B cell (primary cell): ENCODE measurements at regions not wholly inside any gene's neighbourhood (a gene's known extent, or its start where the extent isn't known, plus 50 kb on each side); places are given as distances from the start of the nearest gene placed in this dataset.

Experiments used
- ATAC-seq: fragments of 200-7000 bp; cut with Tn5 transposase; one replicate; pipeline ENCODE4 v1.10.0; 2021; ENCODE audit warnings: low read depth, mild to moderate bottlenecking, moderate number of reproducible peaks, moderate library complexity
- CTCF ChIA-PET: fragments of 350-600 bp; sonication (Branson Sonifier 250); formaldehyde crosslinking; loops from one replicate; lab custom pipeline; 2021; ENCODE audit warnings: antibody characterized with exemption, inconsistent platforms; lab: Charles Lee
- POLR2A ChIA-PET: fragments of 350-600 bp; sonication (Branson Sonifier 250); formaldehyde crosslinking; loops from one replicate; lab custom pipeline; 2021; ENCODE audit warnings: antibody characterized with exemption; lab: Charles Lee
- DNase-seq: peaks from one replicate; pipeline ENCODE4 v3.0.0; 2013
- H2AFZ ChIP-seq: 2 replicates; pipeline ENCODE4 v1.6.1; 2012; ENCODE audit warnings: mild to moderate bottlenecking, low read depth, low read length; ENCODE audit not compliant: insufficient read depth, poor library complexity, severe bottlenecking
- H3K27ac ChIP-seq, 2 donors: 1 replicate in 1 of 2; 2 replicates in 1 of 2; pipeline ENCODE4 v1.5.1; 2012 to 2013; ENCODE audit warnings: low read length in 2 of 2, mild to moderate bottlenecking in 2 of 2, moderate library complexity in 1 of 2
- H3K27me3 ChIP-seq, 4 experiments: fragments of 200-600 bp in 1 of 4; sonication (generic) in 1 of 4; replicated peaks in 1 of 4; 1 replicate in 2 of 4; 2 replicates in 2 of 4; pipeline versions ENCODE4 v1.6.1 to v1.7.0; 2013 to 2016; ENCODE audit warnings: low read length in 3 of 4, mild to moderate bottlenecking in 2 of 4, mixed read lengths in 1 of 4, moderate library complexity in 1 of 4; ENCODE audit not compliant: insufficient read depth in 4 of 4, control insufficient read depth in 3 of 4; ENCODE audit errors: control extremely low read depth in 1 of 4
- H3K36me3 ChIP-seq, 2 experiments: replicated peaks in 1 of 2; 1 replicate in 1 of 2; 2 replicates in 1 of 2; pipeline versions ENCODE4 v1.6.1 to v1.7.1; 2013; ENCODE audit warnings: low read length in 1 of 2; ENCODE audit not compliant: insufficient read depth in 2 of 2, control insufficient read depth in 1 of 2; ENCODE audit errors: control extremely low read depth in 1 of 2, extremely low read depth in 1 of 2
- H3K4me1 ChIP-seq, 2 donors: fragments of 200-600 bp in 1 of 2; sonication (generic) in 1 of 2; 1 replicate in 1 of 2; 2 replicates in 1 of 2; pipeline versions ENCODE4 v1.5.1 to v1.6.1; 2013 to 2017; ENCODE audit warnings: low read length in 2 of 2; ENCODE audit not compliant: control insufficient read depth in 2 of 2, insufficient read depth in 2 of 2
- H3K4me2 ChIP-seq: replicated peaks from 2 replicates; pipeline ENCODE3; 2012; ENCODE audit warnings: mild to moderate bottlenecking, low read depth, low read length; ENCODE audit not compliant: poor library complexity, severe bottlenecking
- H3K4me3 ChIP-seq, 5 experiments: fragments of 200-600 bp in 1 of 5; sonication (generic) in 1 of 5; 1 replicate in 3 of 5; 2 replicates in 2 of 5; pipeline versions ENCODE4 v1.5.1 to v1.7.0; 2011 to 2016; ENCODE audit warnings: low read length in 4 of 5, mild to moderate bottlenecking in 4 of 5, low read depth in 2 of 5, control low read depth in 1 of 5, moderate library complexity in 1 of 5; ENCODE audit not compliant: insufficient read depth in 1 of 5; ENCODE audit errors: control extremely low read depth in 1 of 5, extremely low read depth in 1 of 5
- H3K79me2 ChIP-seq: fragments of 200-600 bp; sonication (generic); one replicate; pipeline ENCODE4 v1.6.0; 2016; ENCODE audit warnings: low read length; ENCODE audit not compliant: control insufficient read depth, insufficient read depth
- H3K9ac ChIP-seq: fragments of 200-600 bp; sonication (generic); 2 replicates; pipeline ENCODE4 v1.6.1; 2017; ENCODE audit warnings: mild to moderate bottlenecking, low read length, moderate library complexity
- H3K9me3 ChIP-seq, 3 donors: one replicate each; pipeline versions ENCODE4 v1.6.1 to v1.7.1; 2013; ENCODE audit warnings: low read length in 2 of 3; ENCODE audit not compliant: control insufficient read depth in 2 of 3, insufficient read depth in 1 of 3; ENCODE audit errors: control extremely low read depth in 1 of 3
- H4K20me1 ChIP-seq: 2 replicates; pipeline ENCODE4 v1.6.0; 2012; ENCODE audit warnings: mild to moderate bottlenecking, low read length; ENCODE audit not compliant: insufficient read depth, control insufficient read depth, poor library complexity, severe bottlenecking
- H3K27ac Mint-ChIP-seq: one replicate; pipeline ENCODE4 v1.8.0; 2021; ENCODE audit warnings: mixed read lengths
- H3K27me3 Mint-ChIP-seq: one replicate; pipeline ENCODE4 v1.8.0; 2021; ENCODE audit warnings: mixed read lengths
- H3K4me1 Mint-ChIP-seq: one replicate; pipeline ENCODE4 v1.8.0; 2021; ENCODE audit warnings: mixed read lengths
- H3K4me3 Mint-ChIP-seq: one replicate; pipeline ENCODE4 v1.8.0; 2021; ENCODE audit warnings: mixed read lengths
- H3K9me3 Mint-ChIP-seq: one replicate; pipeline ENCODE4 v1.8.0; 2022; ENCODE audit warnings: mixed read lengths; ENCODE audit not compliant: insufficient read depth
- EZH2 ChIP-seq: IDR thresholded peaks from 2 replicates; pipeline ENCODE4 v1.6.1; 2012; ENCODE audit warnings: borderline replicate concordance, low read depth, mild to moderate bottlenecking, moderate library complexity, low read length; ENCODE audit not compliant: insufficient read depth, poor library complexity, severe bottlenecking
- WGBS: methylation state at CpG from one replicate; pipeline ENCODE4 v1.1.5; 2013; ENCODE audit warnings: missing lambda C conversion rate; ENCODE audit not compliant: insufficient coverage; 5-methylcytosine and 5-hydroxymethylcytosine counted together
- intact Hi-C: fragments of 100-400 bp; cut with micrococcal nuclease; formaldehyde crosslinking; loops from one replicate; pipeline ENCODE4 v1.10.0; 2022
- TF ChIP-seq, protein P1 (sequence below): fragments of 200-600 bp; IDR thresholded peaks from one replicate; pipeline ENCODE4 v1.8.0; 2022; ENCODE audit warnings: antibody characterized with exemption, mild to moderate bottlenecking

DNA sequence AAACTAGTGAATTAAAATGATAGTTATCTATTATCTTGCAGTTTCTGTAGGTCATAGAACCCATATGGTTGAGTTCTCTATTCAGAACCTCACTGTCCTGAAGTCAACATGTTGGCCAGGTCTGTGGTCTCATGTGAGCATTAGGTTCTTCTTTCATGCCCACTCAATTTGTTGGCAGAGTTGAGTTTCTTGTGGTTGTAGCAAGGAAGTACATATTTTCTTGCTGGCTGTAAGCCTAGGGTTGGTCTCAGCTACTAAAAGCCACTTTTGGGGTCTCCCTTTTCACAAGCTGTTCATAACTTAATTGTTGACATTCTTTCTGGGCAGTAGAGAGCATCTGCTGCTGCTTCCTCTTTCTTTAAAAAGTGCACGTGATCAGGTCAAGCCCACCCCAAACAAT lies 1165.1 kb upstream of the NCAM2 start:
- Histone ChIP-seq H3K27ac (no peak overlapping the region), H3K4me3 (no peak overlapping the region), H3K9me3 (peaks cover 0 to 2% (median 0%) of the 10 kb centered on the region in 3 donors), H2AFZ (no peak overlapping the region), H3K36me3 (no peaks in the 10 kb centered on the region), H3K27me3 (no peaks in the 10 kb centered on the region), H3K79me2 (no peaks in the 10 kb centered on the region), H4K20me1 (no peaks in the 10 kb centered on the region), H3K9ac (no peak overlapping the region), H3K4me1 (no peaks in the 10 kb centered on the region), H3K4me2 (no peak overlapping the region)
- no peak for TF ChIP-seq EZH2
- TF ChIP-seq, protein P1, sequence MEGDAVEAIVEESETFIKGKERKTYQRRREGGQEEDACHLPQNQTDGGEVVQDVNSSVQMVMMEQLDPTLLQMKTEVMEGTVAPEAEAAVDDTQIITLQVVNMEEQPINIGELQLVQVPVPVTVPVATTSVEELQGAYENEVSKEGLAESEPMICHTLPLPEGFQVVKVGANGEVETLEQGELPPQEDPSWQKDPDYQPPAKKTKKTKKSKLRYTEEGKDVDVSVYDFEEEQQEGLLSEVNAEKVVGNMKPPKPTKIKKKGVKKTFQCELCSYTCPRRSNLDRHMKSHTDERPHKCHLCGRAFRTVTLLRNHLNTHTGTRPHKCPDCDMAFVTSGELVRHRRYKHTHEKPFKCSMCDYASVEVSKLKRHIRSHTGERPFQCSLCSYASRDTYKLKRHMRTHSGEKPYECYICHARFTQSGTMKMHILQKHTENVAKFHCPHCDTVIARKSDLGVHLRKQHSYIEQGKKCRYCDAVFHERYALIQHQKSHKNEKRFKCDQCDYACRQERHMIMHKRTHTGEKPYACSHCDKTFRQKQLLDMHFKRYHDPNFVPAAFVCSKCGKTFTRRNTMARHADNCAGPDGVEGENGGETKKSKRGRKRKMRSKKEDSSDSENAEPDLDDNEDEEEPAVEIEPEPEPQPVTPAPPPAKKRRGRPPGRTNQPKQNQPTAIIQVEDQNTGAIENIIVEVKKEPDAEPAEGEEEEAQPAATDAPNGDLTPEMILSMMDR = no peak
- CTCF ChIA-PET = no interaction called here
- no peak for ATAC-seq
- H3K27me3 Mint-ChIP-seq = no peaks in the 10 kb centered on the region
- WGBS = no CpG with 5 or more reads among the region's 1 CpG
- POLR2A ChIA-PET = no interaction called here
- H3K4me1 Mint-ChIP-seq = no peaks in the 10 kb centered on the region
- peaks cover 7% of the 10 kb centered on the region for H3K9me3 Mint-ChIP-seq
- DNase-seq = no peak
- H3K4me3 Mint-ChIP-seq = no peak overlapping the region
- H3K27ac Mint-ChIP-seq = no peak overlapping the region
- intact Hi-C loops = no loop called here

DNA sequence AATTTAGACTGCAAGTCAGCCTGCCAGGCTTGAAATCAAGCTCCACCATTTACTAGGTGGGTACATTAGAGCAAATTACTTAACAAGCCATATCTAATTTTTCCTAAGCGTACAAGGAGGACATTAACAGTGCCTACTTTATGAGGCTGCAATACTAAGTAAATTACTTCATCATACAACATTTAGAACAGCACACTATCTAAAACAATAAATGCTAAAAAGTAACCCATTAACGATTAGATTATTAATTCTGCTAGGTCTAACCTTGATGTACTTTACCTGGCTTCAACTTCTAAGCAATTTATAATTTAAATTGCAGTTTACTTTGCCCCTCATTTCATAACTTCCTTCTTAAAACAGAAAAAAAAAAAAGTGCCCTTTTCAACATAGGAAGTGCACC lies 1155.6 kb upstream of the NCAM2 start:
- H3K4me3 Mint-ChIP-seq = no peak overlapping the region
- POLR2A ChIA-PET = no interaction called here
- Histone ChIP-seq H3K79me2 (no peaks in the 10 kb centered on the region), H3K27ac (no peak overlapping the region), H3K27me3 (no peaks in the 10 kb centered on the region), H3K9ac (no peak overlapping the region), H3K9me3 (no peaks in the 10 kb centered on the region), H3K4me3 (no peak overlapping the region), H2AFZ (no peak overlapping the region), H3K4me1 (no peaks in the 10 kb centered on the region), H3K4me2 (no peak overlapping the region), H4K20me1 (no peaks in the 10 kb centered on the region), H3K36me3 (no peaks in the 10 kb centered on the region)
- no peaks in the 10 kb centered on the region for H3K9me3 Mint-ChIP-seq
- no peak overlapping the region for H3K27ac Mint-ChIP-seq
- no peak for TF ChIP-seq EZH2
- TF ChIP-seq, protein P1 = no peak
- DNase-seq (no peak), ATAC-seq (no peak)
- no peaks in the 10 kb centered on the region for H3K27me3 Mint-ChIP-seq
- intact Hi-C loops = no loop called here
- no peaks in the 10 kb centered on the region for H3K4me1 Mint-ChIP-seq
- WGBS = no CpG with 5 or more reads among the region's 2 CpGs
- CTCF ChIA-PET = no interaction called here
